Gastroesophageal sphincter (tissue), 3 donors: ENCODE measurements at regions not wholly inside any gene's neighbourhood (a gene's known extent, or its start where the extent isn't known, plus 50 kb on each side); places are given as distances from the start of the nearest gene placed in this dataset.

ENCODE experiments used
- CTCF ChIP-seq, 4 experiments: fragments of 200-600 bp in 2 of 4; fragments of 450-650 bp in 2 of 4; sonication (generic) in 1 of 4; IDR thresholded peaks; one replicate each; pipeline ENCODE4 v1.5.1; 2017 to 2019; ENCODE audit warnings: antibody characterized with exemption in 4 of 4, mild to moderate bottlenecking in 2 of 4, moderate library complexity in 2 of 4
- EP300 ChIP-seq: sonication (generic); formaldehyde crosslinking; IDR thresholded peaks from one replicate; pipeline ENCODE4 v1.6.1; 2017; ENCODE audit warnings: antibody characterized with exemption, mild to moderate bottlenecking
- POLR2A ChIP-seq, 2 donors: fragments of 450-650 bp; IDR thresholded peaks; one replicate each; pipeline ENCODE4 v1.6.1; 2017; ENCODE audit warnings: antibody characterized with exemption in 2 of 2, mild to moderate bottlenecking in 2 of 2, moderate library complexity in 1 of 2
- POLR2AphosphoS5 ChIP-seq: sonication (generic); formaldehyde crosslinking; IDR thresholded peaks from one replicate; pipeline ENCODE4 v1.6.1; 2017; ENCODE audit warnings: antibody characterized with exemption

- TF ChIP-seq CTCF (IDR thresholded peaks at IDR 0.05) (no peak), POLR2AphosphoS5 (no peak), EP300 (no peak), POLR2A (IDR thresholded peaks at IDR 0.05) (no peak)
These were observed 136.6 kb upstream of the ALKAL2 start for GRCh38 chr2:424306-425171.
